DND-41 (cell line): ENCODE measurements at regions not wholly inside any gene's neighbourhood (a gene's known extent, or its start where the extent isn't known, plus 50 kb on each side); places are given as distances from the start of the nearest gene placed in this dataset.

Experiments used
- EZH2 ChIP-seq: IDR thresholded peaks from 3 replicates; pipeline ENCODE4 v1.6.1; 2012; ENCODE audit warnings: borderline replicate concordance, low read depth, mild to moderate bottlenecking, moderate library complexity, low read length, inconsistent platforms; ENCODE audit not compliant: severe bottlenecking
- TF ChIP-seq, protein P1 (sequence below): IDR thresholded peaks from 2 replicates; pipeline ENCODE4 v1.5.1; 2012; ENCODE audit warnings: borderline replicate concordance, low read length, moderate library complexity, mild to moderate bottlenecking; ENCODE audit not compliant: poor library complexity, severe bottlenecking; ENCODE audit errors: extremely low read depth

DNA sequence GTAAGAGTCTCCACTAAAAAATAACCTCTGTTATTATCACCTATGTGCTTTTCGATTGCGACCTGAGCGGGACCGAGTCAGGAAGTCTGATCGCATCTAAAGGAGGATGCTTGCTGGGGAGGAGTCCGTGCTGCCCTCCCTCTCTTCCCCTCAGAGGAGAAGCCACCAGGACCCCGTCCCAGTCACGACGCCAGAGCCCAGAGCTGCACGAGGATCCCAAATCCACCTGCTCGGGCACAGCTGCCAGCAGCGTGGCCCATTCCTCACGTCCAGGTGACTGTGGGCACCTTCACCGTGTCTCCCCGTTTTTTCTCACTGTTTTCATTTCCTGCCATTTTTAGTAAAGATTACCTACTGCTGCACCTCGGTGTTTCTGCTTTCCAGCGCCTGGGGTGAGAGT is 390.3 kb downstream of the BRD1 start:
- TF ChIP-seq, protein P1, sequence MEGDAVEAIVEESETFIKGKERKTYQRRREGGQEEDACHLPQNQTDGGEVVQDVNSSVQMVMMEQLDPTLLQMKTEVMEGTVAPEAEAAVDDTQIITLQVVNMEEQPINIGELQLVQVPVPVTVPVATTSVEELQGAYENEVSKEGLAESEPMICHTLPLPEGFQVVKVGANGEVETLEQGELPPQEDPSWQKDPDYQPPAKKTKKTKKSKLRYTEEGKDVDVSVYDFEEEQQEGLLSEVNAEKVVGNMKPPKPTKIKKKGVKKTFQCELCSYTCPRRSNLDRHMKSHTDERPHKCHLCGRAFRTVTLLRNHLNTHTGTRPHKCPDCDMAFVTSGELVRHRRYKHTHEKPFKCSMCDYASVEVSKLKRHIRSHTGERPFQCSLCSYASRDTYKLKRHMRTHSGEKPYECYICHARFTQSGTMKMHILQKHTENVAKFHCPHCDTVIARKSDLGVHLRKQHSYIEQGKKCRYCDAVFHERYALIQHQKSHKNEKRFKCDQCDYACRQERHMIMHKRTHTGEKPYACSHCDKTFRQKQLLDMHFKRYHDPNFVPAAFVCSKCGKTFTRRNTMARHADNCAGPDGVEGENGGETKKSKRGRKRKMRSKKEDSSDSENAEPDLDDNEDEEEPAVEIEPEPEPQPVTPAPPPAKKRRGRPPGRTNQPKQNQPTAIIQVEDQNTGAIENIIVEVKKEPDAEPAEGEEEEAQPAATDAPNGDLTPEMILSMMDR: no peak
- TF ChIP-seq EZH2: no peak
